GM19463 (cell line): ENCODE measurements at regions not wholly inside any gene's neighbourhood (a gene's known extent, or its start where the extent isn't known, plus 50 kb on each side); places are given as distances from the start of the nearest gene placed in this dataset.

Experiments
- ATAC-seq: cut with Tn5 transposase; IDR thresholded peaks from one replicate; pipeline ENCODE4 v1.9.1; 2021; ENCODE audit warnings: mild to moderate bottlenecking, moderate library complexity; ENCODE audit not compliant: unreplicated experiment

GRCh38 chr6:2433711-2434110 is 188.3 kb upstream of the GMDS start:
- no peak for ATAC-seq

DNA sequence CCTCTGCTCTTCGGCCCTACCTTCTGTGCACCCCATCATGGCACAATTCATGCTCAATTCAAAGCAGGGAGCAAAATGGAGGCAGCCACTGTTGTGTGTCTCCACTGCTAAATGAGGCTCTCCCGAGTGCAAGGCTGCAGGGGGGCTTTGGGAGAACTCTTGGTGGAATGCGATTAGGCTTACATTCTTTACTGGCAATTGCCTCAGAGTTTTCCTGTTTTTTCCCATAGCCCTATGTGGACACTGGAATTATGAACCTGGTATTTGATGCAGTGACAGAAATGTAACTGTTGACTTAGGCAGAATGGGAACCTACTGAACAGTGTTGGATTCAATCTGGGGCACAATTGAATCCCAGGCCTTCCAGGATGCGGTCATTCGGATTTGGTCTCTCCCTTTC is 187.9 kb upstream of the GMDS start:
- no peak for ATAC-seq

DNA sequence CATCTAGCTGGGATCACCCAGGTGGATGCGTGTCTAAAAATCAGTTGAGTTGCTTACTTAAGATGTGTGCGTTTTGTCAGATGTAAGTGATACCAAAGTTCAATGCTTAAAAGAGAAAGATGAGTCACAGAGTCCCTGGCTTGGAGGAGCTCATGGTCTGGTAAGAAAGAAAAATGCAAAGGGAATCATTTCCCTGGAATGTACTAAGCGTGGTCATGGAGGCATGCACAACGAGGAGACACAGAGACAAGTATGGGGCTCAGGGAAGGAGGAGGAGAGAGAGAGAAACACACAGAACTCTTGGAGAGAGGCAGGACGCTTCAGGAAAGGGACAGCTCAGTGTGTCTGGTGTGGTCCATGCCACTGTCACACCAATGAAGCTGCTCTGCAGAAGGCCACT is 186.9 kb upstream of the GMDS start:
- ATAC-seq, result no peak

DNA sequence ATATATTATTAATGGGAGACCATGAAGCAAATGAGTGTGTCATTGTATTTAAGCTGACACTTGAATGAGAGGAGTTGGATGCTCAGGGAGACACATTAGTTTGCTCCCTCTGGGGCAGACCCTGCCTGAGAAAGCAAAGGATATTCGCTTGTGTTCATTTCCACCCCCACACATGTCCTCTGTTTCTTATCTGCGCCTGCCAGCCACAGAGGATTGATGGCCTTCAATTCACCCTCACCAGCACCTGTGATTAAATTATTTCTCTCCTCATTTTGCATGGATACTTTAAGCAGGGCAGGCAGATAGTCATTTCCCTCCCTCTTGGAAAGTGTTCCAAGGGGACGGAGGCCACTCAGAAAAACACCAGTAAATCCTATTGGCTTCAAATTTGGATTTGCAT is 185.2 kb upstream of the GMDS start:
- ATAC-seq, result no peak

DNA sequence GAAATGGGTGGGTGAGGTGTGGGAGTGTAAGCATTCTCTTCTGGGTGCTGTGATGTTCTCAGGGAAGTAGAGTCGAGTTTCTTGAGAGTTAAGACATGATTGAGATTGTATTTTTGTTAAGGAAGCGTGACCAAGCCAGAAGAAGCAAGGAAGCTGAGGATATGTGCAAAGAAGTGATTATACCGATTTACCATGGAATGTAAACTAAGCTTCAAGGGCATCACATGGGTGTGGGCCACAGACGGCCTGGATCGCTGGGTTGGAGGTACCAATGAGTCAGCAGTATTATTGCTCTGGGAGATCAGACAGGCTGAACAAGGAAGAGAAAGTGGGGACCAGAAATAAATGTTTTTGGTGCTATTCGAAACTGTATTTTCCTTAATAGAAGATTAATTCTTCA is 184.1 kb upstream of the GMDS start:
- no peak for ATAC-seq

GRCh38 chr6:2429032-2429431 is 183.6 kb upstream of the GMDS start:
- ATAC-seq, result no peak

- no peak for ATAC-seq
Observed at GRCh38 chr6:2426561-2427340, 181.3 kb upstream of the GMDS start.

DNA sequence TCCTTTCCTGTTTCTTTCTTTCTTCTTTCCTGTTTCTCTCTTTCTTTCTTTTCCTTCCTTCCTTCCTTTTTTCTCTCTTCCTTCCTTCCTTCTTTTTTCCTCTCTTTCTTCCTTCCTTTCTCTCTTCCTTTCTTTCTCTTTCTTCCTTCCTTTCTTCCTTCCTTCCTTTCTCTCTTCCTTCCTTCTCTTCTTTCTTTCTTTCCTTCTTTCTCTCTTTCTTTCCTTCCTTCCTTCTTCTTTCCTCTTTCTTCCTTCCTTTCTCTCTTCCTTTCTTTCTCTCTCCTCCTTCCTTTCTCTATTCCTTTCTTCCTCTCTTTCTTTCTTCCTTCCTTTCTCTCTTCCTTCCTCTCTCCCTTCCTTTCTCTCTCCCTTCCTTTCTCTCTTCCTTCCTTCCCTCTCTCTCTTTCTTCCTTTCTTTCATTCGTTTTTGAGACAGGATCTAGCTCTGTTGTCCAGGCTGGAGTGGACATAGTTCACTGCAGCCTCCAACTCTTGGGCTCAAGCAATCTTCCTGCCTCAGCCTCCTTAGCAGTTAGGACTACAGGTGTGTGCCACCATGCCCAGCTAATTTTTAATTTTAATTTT is 170.8 kb upstream of the GMDS start:
- ATAC-seq, result no peak

DNA sequence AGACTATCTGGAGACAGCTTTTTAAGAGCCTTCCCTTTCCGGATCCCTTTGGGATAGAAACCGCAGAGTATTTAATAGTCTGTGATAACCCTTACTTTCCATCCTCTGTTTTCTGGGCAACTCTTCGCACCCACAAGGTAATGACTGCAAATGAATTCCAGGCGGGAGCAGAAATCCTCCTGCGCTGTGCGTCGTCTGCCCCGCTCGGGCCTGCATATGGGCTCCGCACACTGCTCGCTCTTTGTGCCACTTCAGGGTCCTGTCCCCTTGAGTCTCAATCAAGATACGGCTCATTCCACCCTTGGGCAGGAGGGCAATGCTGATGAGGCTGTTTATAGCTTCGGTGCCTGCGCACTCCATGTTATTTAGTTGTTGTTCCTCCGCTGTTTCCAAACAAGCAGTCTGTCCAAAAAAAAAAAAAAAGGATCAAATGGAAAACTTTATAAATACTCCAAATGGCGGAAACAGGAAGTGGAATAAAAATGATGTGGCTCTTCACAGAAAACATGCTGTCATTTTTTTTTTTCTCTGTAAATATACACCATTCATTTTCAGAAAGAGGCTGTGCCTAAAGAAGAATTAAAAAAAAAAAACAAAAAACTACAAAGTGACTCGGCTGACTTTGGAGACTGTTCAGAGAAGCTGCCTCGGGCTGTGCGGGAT is 169.6 kb upstream of the GMDS start:
- ATAC-seq, result no peak

GRCh38 chr6:2412731-2413130 is 167.3 kb upstream of the GMDS start:
- ATAC-seq, result no peak

- ATAC-seq, result no peak
Observed at GRCh38 chr6:2410656-2411380, 165.4 kb upstream of the GMDS start.

- ATAC-seq, result no peak
Observed at GRCh38 chr6:2407525-2407924, 162.1 kb upstream of the GMDS start.

- ATAC-seq, result no peak
Observed at GRCh38 chr6:2404211-2404929, 159.0 kb upstream of the GMDS start.

GRCh38 chr6:2403546-2403945 is 158.1 kb upstream of the GMDS start:
- ATAC-seq, result no peak

- no peak for ATAC-seq
Observed at GRCh38 chr6:2396846-2397630, 151.6 kb upstream of the GMDS start.

DNA sequence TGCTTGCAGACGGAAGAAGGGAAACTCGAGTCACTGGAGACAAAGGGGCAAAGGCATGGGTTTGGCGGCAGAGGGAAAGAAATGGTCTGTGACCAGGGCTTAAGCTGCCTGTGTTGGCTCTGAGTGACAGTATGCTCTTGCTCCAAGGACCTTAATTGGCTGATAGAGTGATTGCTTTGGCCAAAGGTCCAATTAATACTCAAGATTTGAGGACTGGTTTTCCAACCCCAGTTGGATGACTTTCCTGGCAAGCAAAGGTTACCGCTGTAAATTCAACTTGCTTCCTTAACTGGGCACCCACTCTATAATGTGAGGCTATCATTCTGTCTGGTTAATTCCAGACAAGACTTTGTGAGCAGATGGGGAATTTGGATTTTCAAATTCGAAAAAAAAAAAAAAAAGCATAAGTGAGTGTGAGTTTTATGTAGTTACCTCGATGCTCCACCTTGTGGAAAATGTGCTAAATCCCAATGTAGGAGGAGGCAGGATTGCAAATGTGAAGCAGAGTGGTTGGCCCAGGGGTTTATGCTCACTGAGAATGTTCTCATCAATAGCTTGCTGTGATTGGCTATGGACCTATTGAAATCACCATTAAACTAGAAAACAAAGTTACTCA is 150.7 kb upstream of the GMDS start:
- ATAC-seq, result no peak

- ATAC-seq, result no peak
Observed at GRCh38 chr6:2388554-2389324, 143.3 kb upstream of the GMDS start.

- ATAC-seq, result no peak
Observed at GRCh38 chr6:2387445-2387844, 142.0 kb upstream of the GMDS start.

DNA sequence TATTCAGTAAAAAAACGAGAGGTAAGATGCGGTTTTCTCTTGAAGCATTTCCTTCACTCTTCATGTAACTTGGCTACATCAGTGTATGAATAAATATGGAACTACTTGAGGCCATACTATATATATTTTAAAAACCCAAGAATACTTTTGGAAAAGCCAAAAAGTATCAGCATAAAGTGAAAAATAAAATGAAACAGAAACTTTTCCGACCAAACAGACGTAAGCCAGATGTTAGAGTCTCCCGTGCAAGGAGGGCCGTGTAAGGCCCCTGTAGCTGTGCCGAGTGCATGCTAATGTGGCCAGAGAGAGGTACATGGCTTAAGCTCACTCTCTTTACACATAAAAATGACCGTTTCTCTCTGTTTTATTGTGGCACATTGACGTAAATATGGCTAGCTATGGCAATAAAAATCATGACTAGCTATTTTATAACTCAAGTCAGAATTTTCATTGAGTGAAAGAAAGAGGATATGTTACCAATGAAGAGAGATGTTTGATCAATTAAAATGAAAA is 140.1 kb upstream of the GMDS start:
- no peak for ATAC-seq
